OCI-LY7 (cell line): ENCODE measurements at regions not wholly inside any gene's neighbourhood (a gene's known extent, or its start where the extent isn't known, plus 50 kb on each side); places are given as distances from the start of the nearest gene placed in this dataset.

Experiments
- EZH2phosphoT487 ChIP-seq: fragments of 200-600 bp; sonication (generic); IDR thresholded peaks from 2 replicates; pipeline ENCODE4 v1.6.1; 2018; ENCODE audit warnings: low read depth, borderline replicate concordance, mild to moderate bottlenecking, mixed run types, antibody characterized with exemption, low read length, moderate library complexity, mixed read lengths
- TF ChIP-seq, protein P1 (sequence below): fragments of 200-600 bp; sonication (generic); conservative IDR thresholded peaks from 2 replicates; pipeline ENCODE4 v1.5.1; 2014; ENCODE audit warnings: mild to moderate bottlenecking, antibody characterized with exemption, low read length, moderate library complexity, mixed read lengths

DNA sequence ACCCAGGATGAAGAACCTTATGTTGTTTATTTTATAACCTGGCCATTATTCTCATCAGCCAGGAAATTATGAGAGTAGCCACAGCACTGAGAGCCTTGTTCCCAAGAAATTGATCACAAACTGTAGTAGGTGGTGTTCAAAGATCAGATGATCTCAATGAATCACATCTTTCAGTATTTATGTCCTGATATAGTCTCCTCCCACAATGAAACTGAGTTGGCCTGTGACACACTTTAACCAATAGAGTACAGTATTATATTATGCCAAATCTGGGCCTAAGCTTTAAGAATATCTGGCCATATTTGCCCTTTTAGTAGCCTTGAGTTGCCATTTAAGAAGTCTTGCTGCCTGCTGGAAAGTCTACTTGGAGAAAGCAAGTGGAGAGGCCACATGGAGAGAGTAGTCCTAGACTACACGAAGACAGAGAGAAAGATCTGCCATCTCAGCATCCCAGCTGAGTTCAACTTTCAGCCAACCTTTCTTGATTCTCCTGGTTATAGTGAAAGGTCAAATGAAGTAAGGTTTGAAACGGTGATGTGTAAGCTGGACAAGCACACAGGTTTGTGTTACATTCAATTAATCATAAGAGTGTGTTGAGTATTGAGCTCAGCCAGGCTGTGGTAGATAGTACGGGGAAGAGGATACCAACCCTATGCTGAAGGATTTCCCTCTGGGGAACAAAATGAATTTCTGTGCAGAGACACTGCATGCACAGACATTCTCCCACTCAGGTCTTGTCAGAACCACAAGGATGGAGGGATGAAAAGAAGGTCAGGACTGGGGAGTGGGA lies 561.8 kb downstream of the SOX6 start:
- TF ChIP-seq, protein P1, sequence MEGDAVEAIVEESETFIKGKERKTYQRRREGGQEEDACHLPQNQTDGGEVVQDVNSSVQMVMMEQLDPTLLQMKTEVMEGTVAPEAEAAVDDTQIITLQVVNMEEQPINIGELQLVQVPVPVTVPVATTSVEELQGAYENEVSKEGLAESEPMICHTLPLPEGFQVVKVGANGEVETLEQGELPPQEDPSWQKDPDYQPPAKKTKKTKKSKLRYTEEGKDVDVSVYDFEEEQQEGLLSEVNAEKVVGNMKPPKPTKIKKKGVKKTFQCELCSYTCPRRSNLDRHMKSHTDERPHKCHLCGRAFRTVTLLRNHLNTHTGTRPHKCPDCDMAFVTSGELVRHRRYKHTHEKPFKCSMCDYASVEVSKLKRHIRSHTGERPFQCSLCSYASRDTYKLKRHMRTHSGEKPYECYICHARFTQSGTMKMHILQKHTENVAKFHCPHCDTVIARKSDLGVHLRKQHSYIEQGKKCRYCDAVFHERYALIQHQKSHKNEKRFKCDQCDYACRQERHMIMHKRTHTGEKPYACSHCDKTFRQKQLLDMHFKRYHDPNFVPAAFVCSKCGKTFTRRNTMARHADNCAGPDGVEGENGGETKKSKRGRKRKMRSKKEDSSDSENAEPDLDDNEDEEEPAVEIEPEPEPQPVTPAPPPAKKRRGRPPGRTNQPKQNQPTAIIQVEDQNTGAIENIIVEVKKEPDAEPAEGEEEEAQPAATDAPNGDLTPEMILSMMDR, result no peak
- TF ChIP-seq EZH2phosphoT487, result no peak
